GM18909 (cell line): ENCODE measurements at regions not wholly inside any gene's neighbourhood (a gene's known extent, or its start where the extent isn't known, plus 50 kb on each side); places are given as distances from the start of the nearest gene placed in this dataset.

Source experiments
- ATAC-seq: cut with Tn5 transposase; IDR thresholded peaks from one replicate; pipeline ENCODE4 v1.9.1; 2021; ENCODE audit warnings: mild to moderate bottlenecking; ENCODE audit not compliant: unreplicated experiment, poor library complexity

GRCh38 chr5:164597293-164597900 is 1092.0 kb downstream of the MAT2B start:
- peak; percentile 80 for ATAC-seq

GRCh38 chr5:164600274-164600673 is 1094.9 kb downstream of the MAT2B start:
- ATAC-seq: no peak

- no peak for ATAC-seq
These were observed 1095.6 kb downstream of the MAT2B start for GRCh38 chr5:164600929-164601535.

- ATAC-seq: no peak
These were observed 1103.1 kb downstream of the MAT2B start for GRCh38 chr5:164608507-164608906.

GRCh38 chr5:164610374-164610773 is 1105.0 kb downstream of the MAT2B start:
- ATAC-seq: no peak

GRCh38 chr5:164614707-164615106 is 1109.3 kb downstream of the MAT2B start:
- ATAC-seq: no peak

GRCh38 chr5:164617290-164617689 is 1111.9 kb downstream of the MAT2B start:
- ATAC-seq: no peak

- ATAC-seq: no peak
These were observed 1121.6 kb downstream of the MAT2B start for GRCh38 chr5:164627021-164627420.

GRCh38 chr5:164636456-164636855 is 1131.0 kb downstream of the MAT2B start:
- ATAC-seq: no peak

- ATAC-seq: no peak
These were observed 1132.6 kb downstream of the MAT2B start for GRCh38 chr5:164637931-164638521.

GRCh38 chr5:164649266-164649665 is 1143.8 kb downstream of the MAT2B start:
- ATAC-seq: no peak

GRCh38 chr5:164650427-164650826 is 1145.0 kb downstream of the MAT2B start:
- no peak for ATAC-seq

GRCh38 chr5:164651546-164652275 is 1146.3 kb downstream of the MAT2B start:
- ATAC-seq: no peak

GRCh38 chr5:164652276-164652660 is 1146.8 kb downstream of the MAT2B start:
- no peak for ATAC-seq

GRCh38 chr5:164663198-164663989 is 1158.0 kb downstream of the MAT2B start:
- no peak for ATAC-seq

GRCh38 chr5:164671640-164672039 is 1166.2 kb downstream of the MAT2B start:
- ATAC-seq: no peak

GRCh38 chr5:164672205-164672604 is 1166.8 kb downstream of the MAT2B start:
- ATAC-seq: no peak

- no peak for ATAC-seq
These were observed 1167.7 kb downstream of the MAT2B start for GRCh38 chr5:164672931-164673694.

- ATAC-seq: no peak
These were observed 1174.0 kb downstream of the MAT2B start for GRCh38 chr5:164679461-164679860.

GRCh38 chr5:164680216-164680615 is 1174.8 kb downstream of the MAT2B start:
- no peak for ATAC-seq
